CD4-positive, CD25-positive, alpha-beta regulatory T cell (primary cell): ENCODE measurements at regions not wholly inside any gene's neighbourhood (a gene's known extent, or its start where the extent isn't known, plus 50 kb on each side); places are given as distances from the start of the nearest gene placed in this dataset.

Source experiments
- ATAC-seq, 2 donors: fragments of 150-1000 bp; cut with Tn5 transposase; one replicate each; pipeline ENCODE4 v1.10.0; 2021; ENCODE audit warnings: low read depth in 2 of 2, moderate number of reproducible peaks in 2 of 2, moderate library complexity in 1 of 2
- DNase-seq, 3 donors: peaks; one replicate each; pipeline versions ENCODE4 v3.0.0 to v3.0.0-alpha.2; 2012 to 2022; ENCODE audit warnings: mixed read lengths in 1 of 3
- H3K27ac ChIP-seq: one replicate; pipeline ENCODE4 v1.7.0; 2013; ENCODE audit warnings: mild to moderate bottlenecking, low read length; ENCODE audit not compliant: insufficient read depth, poor library complexity, severe bottlenecking
- H3K27me3 ChIP-seq: one replicate; pipeline ENCODE4 v1.7.0; 2013; ENCODE audit warnings: low read length; ENCODE audit not compliant: control insufficient read depth, insufficient read depth
- H3K36me3 ChIP-seq: one replicate; pipeline ENCODE4 v1.7.0; 2013; ENCODE audit warnings: mild to moderate bottlenecking, low read length, moderate library complexity; ENCODE audit not compliant: control insufficient read depth, insufficient read depth
- H3K4me1 ChIP-seq: 2 replicates; pipeline ENCODE4 v1.7.0; 2013; ENCODE audit warnings: mild to moderate bottlenecking, low read length; ENCODE audit not compliant: insufficient read depth, control insufficient read depth, poor library complexity, severe bottlenecking
- H3K4me3 ChIP-seq: one replicate; pipeline ENCODE4 v1.7.0; 2013; ENCODE audit warnings: low read depth, mild to moderate bottlenecking, low read length, moderate library complexity
- H3K9me3 ChIP-seq, 2 experiments: 1 replicate in 1 of 2; 2 replicates in 1 of 2; pipeline ENCODE4 v1.7.0; 2013; ENCODE audit warnings: low read length in 2 of 2, mild to moderate bottlenecking in 1 of 2, moderate library complexity in 1 of 2; ENCODE audit not compliant: control insufficient read depth in 2 of 2
- H3K27ac Mint-ChIP-seq, 3 donors: one replicate each; pipeline ENCODE4 v1.8.0; 2020 to 2022; ENCODE audit warnings: mild to moderate bottlenecking in 3 of 3, mixed read lengths in 3 of 3, moderate library complexity in 2 of 3
- H3K27me3 Mint-ChIP-seq: one replicate; pipeline ENCODE4 v1.8.0; 2022; ENCODE audit warnings: mild to moderate bottlenecking, mixed read lengths
- H3K36me3 Mint-ChIP-seq: one replicate; pipeline ENCODE4 v1.8.0; 2020; ENCODE audit warnings: mixed read lengths
- H3K4me1 Mint-ChIP-seq, 4 donors: one replicate each; pipeline ENCODE4 v1.8.0; 2020 to 2022; ENCODE audit warnings: mixed read lengths in 4 of 4, mild to moderate bottlenecking in 1 of 4
- H3K4me3 Mint-ChIP-seq, 4 donors: one replicate each; pipeline ENCODE4 v1.8.0; 2020 to 2022; ENCODE audit warnings: mild to moderate bottlenecking in 4 of 4, mixed read lengths in 4 of 4, moderate library complexity in 3 of 4
- H3K9me3 Mint-ChIP-seq, 7 donors: one replicate each; pipeline ENCODE4 v1.8.0; 2020 to 2022; ENCODE audit warnings: mixed read lengths in 7 of 7, mild to moderate bottlenecking in 3 of 7, moderate library complexity in 2 of 7

GRCh38 chrX:44731160-44731559, 112.7 kb upstream of the DUSP21 start:
- DNase-seq, result no peak
- H3K36me3 Mint-ChIP-seq, result no peaks in the 10 kb centered on the region
- H3K27me3 ChIP-seq, result no peaks in the 10 kb centered on the region
- H3K27ac Mint-ChIP-seq, result no peak overlapping the region
- H3K36me3 ChIP-seq, result no peaks in the 10 kb centered on the region
- H3K4me3 ChIP-seq, result no peak overlapping the region
- H3K4me3 Mint-ChIP-seq, result no peak overlapping the region
- no peaks in the 10 kb centered on the region for H3K4me1 ChIP-seq
- H3K9me3 Mint-ChIP-seq, result peaks cover 0 to 5% (median 0%) of the 10 kb centered on the region in 7 donors
- H3K27me3 Mint-ChIP-seq, result no peaks in the 10 kb centered on the region
- no peak for ATAC-seq
- H3K27ac ChIP-seq, result no peak overlapping the region
- no peaks in the 10 kb centered on the region for H3K9me3 ChIP-seq
- H3K4me1 Mint-ChIP-seq, result no peaks in the 10 kb centered on the region

GRCh38 chrX:44723426-44723825, 120.4 kb upstream of the DUSP21 start:
- Histone ChIP-seq H3K27me3 (no peaks in the 10 kb centered on the region), H3K4me1 (no peaks in the 10 kb centered on the region), H3K36me3 (no peaks in the 10 kb centered on the region), H3K9me3 (no peaks in the 10 kb centered on the region), H3K4me3 (no peak overlapping the region), H3K27ac (no peak overlapping the region)
- no peaks in the 10 kb centered on the region for H3K9me3 Mint-ChIP-seq
- ATAC-seq (no peak), DNase-seq (no peak)
- H3K4me3 Mint-ChIP-seq, result no peak overlapping the region
- no peak overlapping the region for H3K27ac Mint-ChIP-seq
- H3K36me3 Mint-ChIP-seq, result no peaks in the 10 kb centered on the region
- no peaks in the 10 kb centered on the region for H3K27me3 Mint-ChIP-seq
- H3K4me1 Mint-ChIP-seq, result no peaks in the 10 kb centered on the region

- Histone ChIP-seq H3K36me3 (no peaks in the 10 kb centered on the region), H3K27me3 (no peaks in the 10 kb centered on the region), H3K4me1 (no peaks in the 10 kb centered on the region), H3K4me3 (no peak overlapping the region), H3K27ac (no peak overlapping the region), H3K9me3 (no peaks in the 10 kb centered on the region)
- H3K27me3 Mint-ChIP-seq, result peaks cover 5% of the 10 kb centered on the region
- no peaks in the 10 kb centered on the region for H3K9me3 Mint-ChIP-seq
- ATAC-seq (no peak), DNase-seq (no peak)
- H3K36me3 Mint-ChIP-seq, result no peaks in the 10 kb centered on the region
- H3K4me1 Mint-ChIP-seq, result no peaks in the 10 kb centered on the region
- H3K4me3 Mint-ChIP-seq, result no peak overlapping the region
- peak overlapping the region in 1 of 3 donors; percentile 47 for H3K27ac Mint-ChIP-seq
These were observed 135.4 kb upstream of the DUSP21 start for GRCh38 chrX:44708470-44708869.

GRCh38 chrX:44705817-44706551, 137.8 kb upstream of the DUSP21 start:
- Mint-ChIP-seq H3K36me3 (no peaks in the 10 kb centered on the region), H3K4me3 (no peak overlapping the region), H3K9me3 (no peaks in the 10 kb centered on the region), H3K4me1 (no peaks in the 10 kb centered on the region), H3K27me3 (peaks cover 5% of the 10 kb centered on the region), H3K27ac (no peak overlapping the region)
- DNase-seq, result no peak
- Histone ChIP-seq H3K4me3 (no peak overlapping the region), H3K36me3 (no peaks in the 10 kb centered on the region), H3K27me3 (no peaks in the 10 kb centered on the region), H3K27ac (no peak overlapping the region), H3K4me1 (no peaks in the 10 kb centered on the region), H3K9me3 (no peaks in the 10 kb centered on the region)
- ATAC-seq, result no peak

- Mint-ChIP-seq H3K27me3 (no peaks in the 10 kb centered on the region), H3K4me3 (peak overlapping the region in 1 of 4 donors; percentile 32), H3K9me3 (no peaks in the 10 kb centered on the region), H3K36me3 (no peaks in the 10 kb centered on the region), H3K4me1 (no peaks in the 10 kb centered on the region), H3K27ac (no peak overlapping the region)
- no peak for DNase-seq
- Histone ChIP-seq H3K9me3 (no peaks in the 10 kb centered on the region), H3K36me3 (no peaks in the 10 kb centered on the region), H3K4me3 (no peak overlapping the region), H3K27me3 (no peaks in the 10 kb centered on the region), H3K27ac (no peak overlapping the region), H3K4me1 (no peaks in the 10 kb centered on the region)
- no peak for ATAC-seq
These were observed 145.5 kb upstream of the DUSP21 start for GRCh38 chrX:44698357-44698756.

GRCh38 chrX:44693255-44693654, 150.6 kb upstream of the DUSP21 start:
- Mint-ChIP-seq H3K27me3 (no peaks in the 10 kb centered on the region), H3K4me3 (no peak overlapping the region), H3K4me1 (no peaks in the 10 kb centered on the region), H3K27ac (no peak overlapping the region), H3K36me3 (no peaks in the 10 kb centered on the region), H3K9me3 (no peaks in the 10 kb centered on the region)
- H3K4me1 ChIP-seq, result no peaks in the 10 kb centered on the region
- ATAC-seq (no peak), DNase-seq (no peak)
- no peaks in the 10 kb centered on the region for H3K36me3 ChIP-seq
- no peaks in the 10 kb centered on the region for H3K9me3 ChIP-seq
- no peak overlapping the region for H3K4me3 ChIP-seq
- no peaks in the 10 kb centered on the region for H3K27me3 ChIP-seq
- no peak overlapping the region for H3K27ac ChIP-seq

GRCh38 chrX:44690129-44690528, 147.5 kb upstream of the FUNDC1 start:
- Histone ChIP-seq H3K4me1 (no peaks in the 10 kb centered on the region), H3K36me3 (no peaks in the 10 kb centered on the region), H3K4me3 (no peak overlapping the region), H3K27me3 (no peaks in the 10 kb centered on the region), H3K9me3 (no peaks in the 10 kb centered on the region), H3K27ac (no peak overlapping the region)
- Mint-ChIP-seq H3K27ac (no peak overlapping the region), H3K4me3 (no peak overlapping the region), H3K4me1 (no peaks in the 10 kb centered on the region), H3K27me3 (no peaks in the 10 kb centered on the region), H3K9me3 (no peaks in the 10 kb centered on the region), H3K36me3 (no peaks in the 10 kb centered on the region)
- DNase-seq (no peak), ATAC-seq (no peak)

- Histone ChIP-seq H3K4me3 (no peak overlapping the region), H3K27ac (no peak overlapping the region), H3K27me3 (no peaks in the 10 kb centered on the region), H3K36me3 (no peaks in the 10 kb centered on the region), H3K9me3 (no peaks in the 10 kb centered on the region), H3K4me1 (no peaks in the 10 kb centered on the region)
- H3K36me3 Mint-ChIP-seq, result no peaks in the 10 kb centered on the region
- ATAC-seq, result no peak
- no peak overlapping the region for H3K4me3 Mint-ChIP-seq
- H3K4me1 Mint-ChIP-seq, result no peaks in the 10 kb centered on the region
- no peak for DNase-seq
- H3K27me3 Mint-ChIP-seq, result no peaks in the 10 kb centered on the region
- H3K27ac Mint-ChIP-seq, result no peak overlapping the region
- H3K9me3 Mint-ChIP-seq, result no peaks in the 10 kb centered on the region
These were observed 132.8 kb upstream of the FUNDC1 start for GRCh38 chrX:44675362-44676024.
